Stomach smooth muscle (tissue), 2 donors: ENCODE measurements at regions not wholly inside any gene's neighbourhood (a gene's known extent, or its start where the extent isn't known, plus 50 kb on each side); places are given as distances from the start of the nearest gene placed in this dataset.
"Not testable (repeated sequence)": the region's sequence is repeated elsewhere in the genome, so short reads cannot be mapped to it uniquely, and the experiment has no call there.

Source experiments
- H3K27ac ChIP-seq: one replicate; pipeline ENCODE4 v1.7.0; 2013; ENCODE audit warnings: mild to moderate bottlenecking, low read length, inconsistent platforms
- H3K27me3 ChIP-seq, 2 donors: one replicate each; pipeline ENCODE4 v1.7.0; 2013; ENCODE audit warnings: low read length in 2 of 2; ENCODE audit not compliant: insufficient read depth in 2 of 2, control insufficient read depth in 1 of 2
- H3K36me3 ChIP-seq, 2 donors: one replicate each; pipeline ENCODE4 v1.7.0; 2013; ENCODE audit warnings: low read length in 2 of 2; ENCODE audit not compliant: control insufficient read depth in 2 of 2, insufficient read depth in 2 of 2
- H3K4me1 ChIP-seq: one replicate; pipeline ENCODE4 v1.7.0; 2013; ENCODE audit warnings: low read length; ENCODE audit not compliant: control insufficient read depth, insufficient read depth
- H3K4me3 ChIP-seq, 2 donors: one replicate each; pipeline ENCODE4 v1.7.0; 2013; ENCODE audit warnings: low read length in 2 of 2
- H3K9ac ChIP-seq, 2 donors: one replicate each; pipeline ENCODE4 v1.7.0; 2013; ENCODE audit warnings: low read length in 2 of 2, mild to moderate bottlenecking in 1 of 2
- H3K9me3 ChIP-seq, 2 donors: one replicate each; pipeline ENCODE4 v1.7.0; 2013; ENCODE audit warnings: low read length in 2 of 2; ENCODE audit not compliant: control insufficient read depth in 2 of 2
- donor health status: healthy.
- donor health status: Pancreatic carcinoma.

DNA sequence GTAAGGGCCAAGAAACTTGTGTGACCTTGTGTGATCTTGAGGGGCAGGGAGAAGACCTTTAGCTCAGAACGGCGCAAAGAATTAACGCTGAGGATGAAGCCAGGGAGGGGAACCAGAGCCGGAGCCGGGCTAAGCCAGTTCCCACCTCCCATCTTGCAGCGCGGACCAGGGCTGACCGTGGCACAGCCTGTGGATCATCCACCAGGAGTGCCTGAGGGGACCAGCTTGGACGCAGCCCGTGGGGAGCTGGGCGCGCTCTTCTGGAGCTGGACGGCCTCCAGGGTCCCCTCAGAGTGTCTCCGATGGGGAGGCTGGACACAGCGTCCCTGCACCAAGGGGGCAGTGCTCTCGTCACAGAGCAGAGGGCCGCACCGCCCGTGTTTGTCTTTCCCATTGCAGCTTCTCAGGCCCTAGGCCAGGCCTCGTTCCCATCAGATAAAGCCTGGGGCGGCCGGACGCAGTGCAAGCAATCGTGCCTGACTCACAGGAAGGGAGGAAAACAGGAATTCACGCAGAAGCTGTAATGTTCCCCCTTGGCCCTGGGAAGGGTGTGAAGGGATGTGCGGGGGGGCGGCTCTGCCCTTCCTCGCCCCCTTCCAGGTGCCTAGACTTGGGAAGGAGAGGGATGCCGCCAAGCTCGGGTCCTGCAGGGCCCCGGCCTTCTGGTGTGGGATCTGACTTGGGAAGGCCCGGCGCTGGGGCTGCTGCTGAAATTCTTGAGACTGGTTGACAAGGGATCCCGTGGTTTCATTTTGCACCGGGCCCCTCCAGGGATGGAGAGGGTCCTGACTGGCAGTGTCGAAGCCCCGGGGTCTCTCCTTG, 144.9 kb downstream of the NPIPB11 start:
- not testable (repeated sequence) for H3K9ac ChIP-seq, H3K36me3 ChIP-seq, H3K9me3 ChIP-seq, H3K4me3 ChIP-seq, H3K27me3 ChIP-seq
- Histone ChIP-seq H3K27ac (peak overlapping the region; percentile 18), H3K4me1 (peaks cover 20% of the 10 kb centered on the region)

- H3K4me3 ChIP-seq, H3K36me3 ChIP-seq, H3K9ac ChIP-seq, H3K9me3 ChIP-seq, H3K27me3 ChIP-seq: not testable (repeated sequence)
- Histone ChIP-seq H3K4me1 (peaks cover 20% of the 10 kb centered on the region), H3K27ac (peak overlapping the region; percentile 18)
These were observed 145.7 kb downstream of the NPIPB11 start for GRCh38 chr16:29260683-29261426.

- H3K9me3 ChIP-seq, H3K27ac ChIP-seq: not testable (repeated sequence)
These were observed 146.7 kb downstream of the NPIPB11 start for GRCh38 chr16:29259635-29260457.

GRCh38 chr16:29258946-29259634, 147.4 kb downstream of the NPIPB11 start:
- not testable (repeated sequence) for H3K27ac ChIP-seq, H3K4me3 ChIP-seq, H3K9ac ChIP-seq, H3K36me3 ChIP-seq, H3K9me3 ChIP-seq, H3K27me3 ChIP-seq
- peaks cover 12% of the 10 kb centered on the region for H3K4me1 ChIP-seq

More at GRCh38 chr16:29259635-29260457, 146.7 kb downstream of the NPIPB11 start:
- H3K4me1 ChIP-seq = peaks cover 16% of the 10 kb centered on the region
- not testable (repeated sequence) for H3K4me3 ChIP-seq, H3K27me3 ChIP-seq, H3K9ac ChIP-seq, H3K36me3 ChIP-seq

GRCh38 chr16:29257419-29258336, 148.8 kb downstream of the NPIPB11 start:
- not testable (repeated sequence) for H3K27ac ChIP-seq, H3K9ac ChIP-seq, H3K27me3 ChIP-seq, H3K36me3 ChIP-seq, H3K4me1 ChIP-seq, H3K4me3 ChIP-seq, H3K9me3 ChIP-seq

- peaks cover 6% of the 10 kb centered on the region for H3K4me1 ChIP-seq
- no peak overlapping the region for H3K9ac ChIP-seq
- H3K27ac ChIP-seq = no peak overlapping the region
- H3K4me3 ChIP-seq = no peak overlapping the region
- no peaks in the 10 kb centered on the region for H3K36me3 ChIP-seq
- H3K9me3 ChIP-seq = no peaks in the 10 kb centered on the region
- H3K27me3 ChIP-seq = no peaks in the 10 kb centered on the region
These were observed 150.0 kb downstream of the NPIPB11 start for GRCh38 chr16:29256501-29256981.

- not testable (repeated sequence) for H3K4me3 ChIP-seq, H3K27ac ChIP-seq, H3K9me3 ChIP-seq, H3K36me3 ChIP-seq, H3K27me3 ChIP-seq, H3K9ac ChIP-seq, H3K4me1 ChIP-seq
These were observed 150.6 kb downstream of the NPIPB11 start for GRCh38 chr16:29255957-29256356.

DNA sequence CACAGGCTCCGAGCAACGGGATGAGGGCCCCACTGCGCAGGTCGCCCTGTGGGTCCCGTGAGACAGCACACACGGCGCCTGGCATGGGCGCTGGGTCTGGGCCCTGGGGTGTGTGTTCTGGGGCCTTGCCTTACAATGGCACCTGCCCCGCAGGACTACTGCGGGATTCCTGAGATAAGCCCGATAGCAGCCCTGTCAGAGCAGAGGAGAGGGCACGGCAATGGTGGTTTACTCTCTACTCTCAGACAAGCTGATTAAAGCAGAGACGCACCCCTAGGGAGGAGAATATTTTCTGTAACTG, 151.1 kb downstream of the NPIPB11 start:
- not testable (repeated sequence) for H3K27ac ChIP-seq, H3K9me3 ChIP-seq

GRCh38 chr16:29254676-29255495, 151.6 kb downstream of the NPIPB11 start:
- H3K9ac ChIP-seq = no peak overlapping the region
- H3K36me3 ChIP-seq = no peaks in the 10 kb centered on the region
- no peak overlapping the region for H3K4me3 ChIP-seq
- H3K27ac ChIP-seq = no peak overlapping the region
- no peaks in the 10 kb centered on the region for H3K9me3 ChIP-seq
- H3K4me1 ChIP-seq = no peaks in the 10 kb centered on the region
- no peaks in the 10 kb centered on the region for H3K27me3 ChIP-seq

More for the DNA sequence above, 151.1 kb downstream of the NPIPB11 start:
- not testable (repeated sequence) for H3K4me1 ChIP-seq, H3K36me3 ChIP-seq, H3K9ac ChIP-seq, H3K4me3 ChIP-seq, H3K27me3 ChIP-seq
